Activated T-cell treated with anti-CD3 and anti-CD28 coated beads, Interleukin-2, amount 50 U/mL, for 24 hours (primary cell): ENCODE measurements at regions not wholly inside any gene's neighbourhood (a gene's known extent, or its start where the extent isn't known, plus 50 kb on each side); places are given as distances from the start of the nearest gene placed in this dataset.

Experiments used
- DNase-seq: peaks from one replicate; pipeline ENCODE4 v3.0.0-alpha.2; 2020
- H3K27ac Mint-ChIP-seq: 2 replicates; pipeline ENCODE4 v1.8.0; 2020; ENCODE audit warnings: mild to moderate bottlenecking, mixed read lengths
- H3K27me3 Mint-ChIP-seq: 2 replicates; pipeline ENCODE4 v1.8.0; 2020; ENCODE audit warnings: mixed read lengths
- H3K36me3 Mint-ChIP-seq: 2 replicates; pipeline ENCODE4 v1.8.0; 2020; ENCODE audit warnings: low read depth, mixed read lengths
- H3K4me1 Mint-ChIP-seq: 2 replicates; pipeline ENCODE4 v1.8.0; 2020; ENCODE audit warnings: low read depth, mixed read lengths
- H3K4me3 Mint-ChIP-seq: 2 replicates; pipeline ENCODE4 v1.8.0; 2020; ENCODE audit warnings: mild to moderate bottlenecking, moderate library complexity, mixed read lengths
- H3K9me3 Mint-ChIP-seq: 2 replicates; pipeline ENCODE4 v1.8.0; 2020; ENCODE audit warnings: mixed read lengths

- H3K4me1 Mint-ChIP-seq: peaks cover 31% of the 10 kb centered on the region
- no peak overlapping the region for H3K4me3 Mint-ChIP-seq
- H3K27me3 Mint-ChIP-seq: peaks cover 20% of the 10 kb centered on the region
- no peak overlapping the region for H3K27ac Mint-ChIP-seq
- H3K36me3 Mint-ChIP-seq: peaks cover 2% of the 10 kb centered on the region
- peak; percentile 44 for DNase-seq
- H3K9me3 Mint-ChIP-seq: no peaks in the 10 kb centered on the region
Observed at GRCh38 chr7:25894002-25894901, 257.7 kb upstream of the NFE2L3 start.

GRCh38 chr7:25894902-25895791 is 256.9 kb upstream of the NFE2L3 start:
- peak; percentile 71 for DNase-seq
- Mint-ChIP-seq H3K4me3 (peak overlapping the region; percentile 6), H3K9me3 (no peaks in the 10 kb centered on the region), H3K36me3 (peaks cover 2% of the 10 kb centered on the region), H3K27ac (peak overlapping the region; percentile 57), H3K27me3 (peaks cover 15% of the 10 kb centered on the region), H3K4me1 (peaks cover 31% of the 10 kb centered on the region)

GRCh38 chr7:25895792-25896171 is 256.2 kb upstream of the NFE2L3 start:
- DNase-seq: no peak
- Mint-ChIP-seq H3K9me3 (no peaks in the 10 kb centered on the region), H3K4me1 (peaks cover 31% of the 10 kb centered on the region), H3K36me3 (peaks cover 2% of the 10 kb centered on the region), H3K27me3 (peaks cover 15% of the 10 kb centered on the region), H3K27ac (no peak overlapping the region), H3K4me3 (no peak overlapping the region)

- Mint-ChIP-seq H3K9me3 (no peaks in the 10 kb centered on the region), H3K4me3 (no peak overlapping the region), H3K36me3 (peaks cover 2% of the 10 kb centered on the region), H3K27ac (no peak overlapping the region), H3K4me1 (peaks cover 31% of the 10 kb centered on the region), H3K27me3 (peaks cover 14% of the 10 kb centered on the region)
- no peak for DNase-seq
Observed at GRCh38 chr7:25897261-25897782, 254.7 kb upstream of the NFE2L3 start.

GRCh38 chr7:25900245-25900644 is 251.8 kb upstream of the NFE2L3 start:
- no peaks in the 10 kb centered on the region for H3K36me3 Mint-ChIP-seq
- no peak overlapping the region for H3K27ac Mint-ChIP-seq
- H3K27me3 Mint-ChIP-seq: peaks cover 6% of the 10 kb centered on the region
- no peak for DNase-seq
- H3K9me3 Mint-ChIP-seq: no peaks in the 10 kb centered on the region
- no peak overlapping the region for H3K4me3 Mint-ChIP-seq
- H3K4me1 Mint-ChIP-seq: peaks cover 7% of the 10 kb centered on the region

GRCh38 chr7:25900877-25901276 is 251.1 kb upstream of the NFE2L3 start:
- H3K9me3 Mint-ChIP-seq: no peaks in the 10 kb centered on the region
- no peak for DNase-seq
- no peak overlapping the region for H3K27ac Mint-ChIP-seq
- no peak overlapping the region for H3K4me3 Mint-ChIP-seq
- H3K36me3 Mint-ChIP-seq: no peaks in the 10 kb centered on the region
- H3K27me3 Mint-ChIP-seq: peaks cover 6% of the 10 kb centered on the region
- peaks cover 7% of the 10 kb centered on the region for H3K4me1 Mint-ChIP-seq

- H3K4me3 Mint-ChIP-seq: no peak overlapping the region
- no peak overlapping the region for H3K27ac Mint-ChIP-seq
- peaks cover 8% of the 10 kb centered on the region for H3K4me1 Mint-ChIP-seq
- peaks cover 6% of the 10 kb centered on the region for H3K27me3 Mint-ChIP-seq
- no peaks in the 10 kb centered on the region for H3K9me3 Mint-ChIP-seq
- DNase-seq: no peak
- H3K36me3 Mint-ChIP-seq: no peaks in the 10 kb centered on the region
Observed at GRCh38 chr7:25901658-25902057, 250.3 kb upstream of the NFE2L3 start.

- no peak for DNase-seq
- Mint-ChIP-seq H3K36me3 (no peaks in the 10 kb centered on the region), H3K9me3 (no peaks in the 10 kb centered on the region), H3K4me1 (peaks cover 17% of the 10 kb centered on the region), H3K27ac (no peak overlapping the region), H3K4me3 (no peak overlapping the region), H3K27me3 (peaks cover 6% of the 10 kb centered on the region)
Observed at GRCh38 chr7:25906003-25906402, 246.0 kb upstream of the NFE2L3 start.

- no peak overlapping the region for H3K27ac Mint-ChIP-seq
- no peaks in the 10 kb centered on the region for H3K9me3 Mint-ChIP-seq
- H3K4me1 Mint-ChIP-seq: peaks cover 17% of the 10 kb centered on the region
- no peak for DNase-seq
- H3K27me3 Mint-ChIP-seq: peaks cover 3% of the 10 kb centered on the region
- H3K4me3 Mint-ChIP-seq: no peak overlapping the region
- no peaks in the 10 kb centered on the region for H3K36me3 Mint-ChIP-seq
Observed at GRCh38 chr7:25906760-25907159, 245.2 kb upstream of the NFE2L3 start.

- no peak overlapping the region for H3K4me3 Mint-ChIP-seq
- H3K27me3 Mint-ChIP-seq: peaks cover 3% of the 10 kb centered on the region
- H3K36me3 Mint-ChIP-seq: no peaks in the 10 kb centered on the region
- peaks cover 17% of the 10 kb centered on the region for H3K4me1 Mint-ChIP-seq
- DNase-seq: no peak
- H3K27ac Mint-ChIP-seq: no peak overlapping the region
- no peaks in the 10 kb centered on the region for H3K9me3 Mint-ChIP-seq
Observed at GRCh38 chr7:25907214-25907613, 244.8 kb upstream of the NFE2L3 start.

GRCh38 chr7:25907731-25908130 is 244.3 kb upstream of the NFE2L3 start:
- Mint-ChIP-seq H3K4me3 (no peak overlapping the region), H3K36me3 (no peaks in the 10 kb centered on the region), H3K27me3 (peaks cover 3% of the 10 kb centered on the region), H3K4me1 (peaks cover 17% of the 10 kb centered on the region), H3K27ac (no peak overlapping the region), H3K9me3 (no peaks in the 10 kb centered on the region)
- DNase-seq: no peak

- H3K36me3 Mint-ChIP-seq: no peaks in the 10 kb centered on the region
- no peak for DNase-seq
- no peaks in the 10 kb centered on the region for H3K9me3 Mint-ChIP-seq
- peaks cover 6% of the 10 kb centered on the region for H3K27me3 Mint-ChIP-seq
- H3K4me3 Mint-ChIP-seq: no peak overlapping the region
- no peak overlapping the region for H3K27ac Mint-ChIP-seq
- peaks cover 17% of the 10 kb centered on the region for H3K4me1 Mint-ChIP-seq
Observed at GRCh38 chr7:25908154-25908949, 243.6 kb upstream of the NFE2L3 start.

- Mint-ChIP-seq H3K4me1 (peaks cover 10% of the 10 kb centered on the region), H3K36me3 (no peaks in the 10 kb centered on the region), H3K27me3 (peaks cover 18% of the 10 kb centered on the region), H3K9me3 (peaks cover 3% of the 10 kb centered on the region), H3K27ac (no peak overlapping the region), H3K4me3 (no peak overlapping the region)
- DNase-seq: no peak
Observed at GRCh38 chr7:25911738-25912607, 240.0 kb upstream of the NFE2L3 start.
